ENCODE measurements at regions not wholly inside any gene's neighbourhood (a gene's known extent, or its start where the extent isn't known, plus 50 kb on each side); places are given as distances from the start of the nearest gene placed in this dataset.
"Not testable (repeated sequence)": the region's sequence is repeated elsewhere in the genome, so short reads cannot be mapped to it uniquely, and the experiment has no call there.

- H3K9me3 Mint-ChIP-seq (ENCODE audit: unreplicated experiment): peaks cover 7% of the 10 kb centered on the region
- H3K4me3 Mint-ChIP-seq (ENCODE audit: unreplicated experiment): no peak overlapping the region
- H3K27ac Mint-ChIP-seq (ENCODE audit: unreplicated experiment): no peak overlapping the region
- H3K4me1 Mint-ChIP-seq (ENCODE audit: low read depth, unreplicated experiment): no peaks in the 10 kb centered on the region
- no peak for TF ChIP-seq CTCF (IDR thresholded peaks at IDR 0.05; ENCODE audit: partially characterized antibody, unreplicated experiment)
- DNase-seq: peak; percentile 2
- H3K36me3 Mint-ChIP-seq (ENCODE audit: unreplicated experiment): peaks cover 5% of the 10 kb centered on the region
- no peaks in the 10 kb centered on the region for H3K27me3 Mint-ChIP-seq (ENCODE audit: unreplicated experiment)
Observed at GRCh38 chr14:94826774-94827173, 56.9 kb upstream of the GSC start.

- Mint-ChIP-seq H3K4me3 (ENCODE audit: unreplicated experiment) (no peak overlapping the region), H3K27me3 (ENCODE audit: unreplicated experiment) (no peaks in the 10 kb centered on the region), H3K9me3 (ENCODE audit: unreplicated experiment) (peaks cover 5% of the 10 kb centered on the region), H3K27ac (ENCODE audit: unreplicated experiment) (no peak overlapping the region), H3K4me1 (ENCODE audit: low read depth, unreplicated experiment) (no peaks in the 10 kb centered on the region), H3K36me3 (ENCODE audit: unreplicated experiment) (peaks cover 5% of the 10 kb centered on the region)
- DNase-seq: no peak
- TF ChIP-seq CTCF (IDR thresholded peaks at IDR 0.05; ENCODE audit: partially characterized antibody, unreplicated experiment): no peak
Observed at GRCh38 chr14:94823556-94824341, 53.8 kb upstream of the GSC start.

- no peak for DNase-seq
- Mint-ChIP-seq H3K27ac (ENCODE audit: unreplicated experiment) (no peak overlapping the region), H3K4me1 (ENCODE audit: low read depth, unreplicated experiment) (no peaks in the 10 kb centered on the region), H3K4me3 (ENCODE audit: unreplicated experiment) (no peak overlapping the region), H3K36me3 (ENCODE audit: unreplicated experiment) (peaks cover 5% of the 10 kb centered on the region), H3K27me3 (ENCODE audit: unreplicated experiment) (no peaks in the 10 kb centered on the region), H3K9me3 (ENCODE audit: unreplicated experiment) (peaks cover 7% of the 10 kb centered on the region)
- no peak for TF ChIP-seq CTCF (IDR thresholded peaks at IDR 0.05; ENCODE audit: partially characterized antibody, unreplicated experiment)
Observed at GRCh38 chr14:94821705-94822104, 51.8 kb upstream of the GSC start.

GRCh38 chr14:94820932-94821331 lies 51.0 kb upstream of the GSC start:
- not testable (repeated sequence) for H3K9me3 Mint-ChIP-seq (ENCODE audit: unreplicated experiment); H3K36me3 Mint-ChIP-seq (ENCODE audit: unreplicated experiment); H3K4me3 Mint-ChIP-seq (ENCODE audit: unreplicated experiment); H3K27ac Mint-ChIP-seq (ENCODE audit: unreplicated experiment); H3K27me3 Mint-ChIP-seq (ENCODE audit: unreplicated experiment); DNase-seq; H3K4me1 Mint-ChIP-seq (ENCODE audit: low read depth, unreplicated experiment)

Data from glutamatergic neuron (in vitro differentiated cells).